A549 (cell line): ENCODE measurements at regions not wholly inside any gene's neighbourhood (a gene's known extent, or its start where the extent isn't known, plus 50 kb on each side); places are given as distances from the start of the nearest gene placed in this dataset.

Experiments
- ATAC-seq, 2 experiments: fragments of 200-7000 bp in 1 of 2; fragments of >200 bp in 1 of 2; cut with Nextera tagmentation in 1 of 2; cut with Tn5 transposase in 1 of 2; 3 replicates each; pipeline versions ENCODE4 v1.8.0 to v1.9.1; 2018 to 2020; ENCODE audit warnings: mild to moderate bottlenecking in 1 of 2, moderate library complexity in 1 of 2
- CTCF ChIA-PET: fragments of 300-600 bp; sonication (Branson Sonifier 250); formaldehyde crosslinking; extraction: SDS; loops from one replicate; lab custom pipeline; 2021; ENCODE audit warnings: antibody characterized with exemption, inconsistent platforms; lab: Yijun Ruan, JAX
- POLR2A ChIA-PET: fragments of 350-600 bp; formaldehyde crosslinking; extraction: SDS; loops from one replicate; lab custom pipeline; 2021; ENCODE audit warnings: antibody characterized with exemption, inconsistent platforms; lab: Yijun Ruan, JAX
- DNase-seq, 2 experiments: peaks; one replicate each; pipeline versions ENCODE4 v3.0.0 to v3.0.0-alpha.2; 2011 to 2016; ENCODE audit warnings: low read depth in 1 of 2, low spot score in 1 of 2
- FAIRE-seq: peaks from 2 replicates; lab custom pipeline; 2011; peaks lifted over from hg19 to GRCh38; lab: Jason Lieb, UNC
- H3K27ac ChIP-seq, 2 experiments: fragments of >200 bp; sonication (Bioruptor Twin); formaldehyde crosslinking; 3 replicates each; pipeline ENCODE4 v1.5.1; 2016 to 2017
- H3K4me1 ChIP-seq: fragments of >200 bp; sonication (Bioruptor Twin); formaldehyde crosslinking; 3 replicates; pipeline ENCODE4 v1.6.1; 2016
- H3K4me2 ChIP-seq: fragments of >200 bp; sonication (Bioruptor Twin); formaldehyde crosslinking; 3 replicates; pipeline ENCODE4 v1.6.1; 2016
- H3K4me3 ChIP-seq: fragments of >200 bp; sonication (Bioruptor Twin); formaldehyde crosslinking; 3 replicates; pipeline ENCODE4 v1.5.1; 2016
- H3K9me3 ChIP-seq: fragments of >200 bp; sonication (Bioruptor Twin); formaldehyde crosslinking; 3 replicates; pipeline ENCODE4 v1.6.1; 2016
- CBX2 ChIP-seq: fragments of 200-600 bp; sonication (generic); IDR thresholded peaks from 2 replicates; pipeline ENCODE4 v1.6.1; 2016; ENCODE audit warnings: low read depth, mild to moderate bottlenecking, borderline replicate concordance
- CEBPB ChIP-seq, 2 experiments: fragments of >200 bp in 1 of 2; sonication (Bioruptor Twin) in 1 of 2; formaldehyde crosslinking in 1 of 2; IDR thresholded peaks; 2 replicates each; pipeline ENCODE4 v1.6.1; 2012 to 2016
- EP300 ChIP-seq, 2 experiments: fragments of >200 bp; sonication (Bioruptor Twin); formaldehyde crosslinking; IDR thresholded peaks; 2 replicates in 1 of 2; 3 replicates in 1 of 2; pipeline ENCODE4 v1.6.1; 2016 to 2017
- FOSB ChIP-seq: fragments of 250-450 bp; sonication (Bioruptor Pico); IDR thresholded peaks from 2 replicates; pipeline ENCODE4 v1.5.0; 2020; ENCODE audit warnings: mild to moderate bottlenecking, moderate library complexity
- FOSL2 ChIP-seq, 2 experiments: fragments of 450-650 bp in 1 of 2; fragments of >200 bp in 1 of 2; sonication (Bioruptor Twin) in 1 of 2; formaldehyde crosslinking; IDR thresholded peaks; 2 replicates each; pipeline versions ENCODE4 v1.5.0 to v1.6.1; 2016 to 2020; ENCODE audit warnings: mild to moderate bottlenecking in 1 of 2, moderate library complexity in 1 of 2
- FOXS1 ChIP-seq: fragments of 250-450 bp; sonication (Bioruptor Pico); IDR thresholded peaks from 2 replicates; pipeline ENCODE4 v1.5.0; 2020; ENCODE audit warnings: mild to moderate bottlenecking, moderate library complexity
- HDAC2 ChIP-seq: fragments of 200-600 bp; sonication (generic); IDR thresholded peaks from 2 replicates; pipeline ENCODE4 v1.6.1; 2016
- HOXA7 ChIP-seq: fragments of 250-450 bp; sonication (Bioruptor Pico); IDR thresholded peaks from 2 replicates; pipeline ENCODE4 v1.5.0; 2020; ENCODE audit warnings: mild to moderate bottlenecking, moderate library complexity
- HOXB13 ChIP-seq: fragments of 250-450 bp; sonication (Bioruptor Pico); IDR thresholded peaks from 2 replicates; pipeline ENCODE4 v1.5.0; 2020; ENCODE audit warnings: low read depth, mild to moderate bottlenecking, moderate library complexity
- JUNB ChIP-seq: fragments of >200 bp; sonication (Bioruptor Twin); formaldehyde crosslinking; IDR thresholded peaks from 2 replicates; pipeline ENCODE4 v1.6.1; 2016
- KDM5A ChIP-seq: fragments of 200-600 bp; sonication (generic); IDR thresholded peaks from 2 replicates; pipeline ENCODE4 v1.6.1; 2016; ENCODE audit warnings: antibody characterized with exemption, mild to moderate bottlenecking
- MAFK ChIP-seq: fragments of 450-650 bp; IDR thresholded peaks from 2 replicates; pipeline ENCODE4 v1.6.1; 2014; ENCODE audit not compliant: partially characterized antibody
- NFE2L2 ChIP-seq: fragments of 150-350 bp; conservative IDR thresholded peaks from 2 replicates; pipeline ENCODE4 v1.6.1; 2014; ENCODE audit warnings: low read length
- POLR2AphosphoS2 ChIP-seq: conservative IDR thresholded peaks from 2 replicates; pipeline ENCODE4 v1.6.1; 2012; ENCODE audit warnings: low read length, improper control_type of control experiment, inconsistent platforms
- RNF2 ChIP-seq: fragments of 200-600 bp; sonication (generic); IDR thresholded peaks from 2 replicates; pipeline ENCODE4 v1.6.1; 2016; ENCODE audit warnings: low read depth, mild to moderate bottlenecking, antibody characterized with exemption, moderate library complexity, borderline replicate concordance
- SMC3 ChIP-seq: fragments of >200 bp; sonication (Bioruptor Twin); formaldehyde crosslinking; IDR thresholded peaks from 3 replicates; pipeline ENCODE4 v1.6.1; 2018; ENCODE audit warnings: inconsistent platforms
- SREBF2 ChIP-seq: fragments of 450-650 bp; IDR thresholded peaks from 2 replicates; pipeline ENCODE4 v1.6.1; 2014; ENCODE audit warnings: mild to moderate bottlenecking, moderate library complexity
- ZC3H11A ChIP-seq: fragments of 450-650 bp; IDR thresholded peaks from 2 replicates; pipeline ENCODE4 v1.6.1; 2014; ENCODE audit warnings: antibody characterized with exemption, mild to moderate bottlenecking
- ZFP36 ChIP-seq: fragments of 450-650 bp; IDR thresholded peaks from 2 replicates; pipeline ENCODE4 v1.6.1; 2014; ENCODE audit warnings: borderline replicate concordance; ENCODE audit not compliant: partially characterized antibody
- WGBS: methylation state at CpG from one replicate; pipeline ENCODE4 v1.1.6; 2017; ENCODE audit errors: missing lambda C conversion rate; 5-methylcytosine and 5-hydroxymethylcytosine counted together
- TF ChIP-seq, protein P1 (sequence below): fragments of 250-450 bp; sonication (Bioruptor Pico); IDR thresholded peaks from 2 replicates; pipeline ENCODE4 v1.5.0; 2021; ENCODE audit warnings: mild to moderate bottlenecking, moderate library complexity, borderline replicate concordance
- TF ChIP-seq, protein P2 (sequence below): IDR thresholded peaks from 2 replicates; pipeline ENCODE4 v1.6.1; 2012

DNA sequence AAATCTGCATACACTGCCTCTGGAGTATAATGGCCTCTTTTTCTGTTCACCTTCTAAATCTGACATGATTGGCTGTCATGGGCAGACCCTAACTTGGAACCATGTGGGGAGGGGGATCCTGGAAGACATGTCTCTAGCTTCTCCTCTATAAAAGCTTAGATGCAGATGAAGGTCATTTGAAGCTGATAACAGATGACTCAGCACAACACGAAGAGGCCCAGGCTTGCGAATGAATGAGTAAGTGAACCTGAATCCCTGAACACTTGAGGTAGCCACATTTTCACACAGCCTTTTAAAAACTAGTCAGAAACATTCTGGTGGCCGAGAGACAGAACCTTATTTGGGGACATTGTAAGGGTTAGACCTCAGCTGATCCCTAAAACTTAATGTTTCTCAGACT is 282.6 kb downstream of the ELAVL2 start:
- Histone ChIP-seq H3K27ac (no peak overlapping the region), H3K4me3 (no peak overlapping the region), H3K4me2 (no peak overlapping the region), H3K9me3 (no peaks in the 10 kb centered on the region), H3K4me1 (no peaks in the 10 kb centered on the region)
- TF ChIP-seq NFE2L2 (0 out of 2 replicates have a peak, but pooled peaks have one; percentile 42), MAFK (peak; percentile 82), CEBPB (IDR thresholded peaks at IDR 0.05) (no peak)
- no peak for FAIRE-seq
- WGBS, result 29% methylated on average over 3 of the region's 3 CpGs
- ChIA-PET CTCF (no interaction called here), POLR2A (no interaction called here)
- peak in 1 of 2 experiments; percentile 6 for DNase-seq
- no peak for ATAC-seq

DNA sequence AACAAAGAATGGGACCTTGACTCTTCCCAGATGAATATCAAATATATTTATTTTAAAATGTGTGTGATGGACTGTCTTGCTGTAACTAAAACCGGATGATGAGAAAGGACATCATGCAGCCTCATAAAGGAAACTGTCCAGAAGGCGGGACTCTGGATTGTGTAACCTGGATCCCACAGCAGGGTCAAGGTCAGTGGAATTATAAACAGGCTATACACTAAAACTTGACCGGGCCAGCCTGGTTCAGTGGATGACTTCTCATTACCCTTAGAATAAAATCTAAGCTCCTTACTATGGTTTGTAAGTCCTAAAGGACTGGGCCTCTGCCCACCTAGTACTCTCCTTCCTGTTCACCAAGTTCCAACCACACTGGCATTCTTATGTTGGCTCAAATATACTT is 280.3 kb downstream of the ELAVL2 start:
- no peak overlapping the region for H3K4me3 ChIP-seq
- no peaks in the 10 kb centered on the region for H3K4me1 ChIP-seq
- TF ChIP-seq FOXS1 (CRISPR knock-in tag) (no peak), SMC3 (no peak), HDAC2 (no peak), HOXB13 (CRISPR knock-in tag) (no peak), FOSL2 (IDR thresholded peaks at IDR 0.05) (no peak), FOSL2 (CRISPR knock-in tag; IDR thresholded peaks at IDR 0.05) (no peak), HOXA7 (CRISPR knock-in tag) (no peak), CBX2 (no peak), FOSB (CRISPR knock-in tag) (no peak), JUNB (no peak), NFE2L2 (no peak), ZC3H11A (no peak), ZFP36 (no peak), SREBF2 (no peak), POLR2AphosphoS2 (no peak), EP300 (IDR thresholded peaks at IDR 0.05) (no peak), KDM5A (no peak), RNF2 (no peak)
- TF ChIP-seq, protein P1, sequence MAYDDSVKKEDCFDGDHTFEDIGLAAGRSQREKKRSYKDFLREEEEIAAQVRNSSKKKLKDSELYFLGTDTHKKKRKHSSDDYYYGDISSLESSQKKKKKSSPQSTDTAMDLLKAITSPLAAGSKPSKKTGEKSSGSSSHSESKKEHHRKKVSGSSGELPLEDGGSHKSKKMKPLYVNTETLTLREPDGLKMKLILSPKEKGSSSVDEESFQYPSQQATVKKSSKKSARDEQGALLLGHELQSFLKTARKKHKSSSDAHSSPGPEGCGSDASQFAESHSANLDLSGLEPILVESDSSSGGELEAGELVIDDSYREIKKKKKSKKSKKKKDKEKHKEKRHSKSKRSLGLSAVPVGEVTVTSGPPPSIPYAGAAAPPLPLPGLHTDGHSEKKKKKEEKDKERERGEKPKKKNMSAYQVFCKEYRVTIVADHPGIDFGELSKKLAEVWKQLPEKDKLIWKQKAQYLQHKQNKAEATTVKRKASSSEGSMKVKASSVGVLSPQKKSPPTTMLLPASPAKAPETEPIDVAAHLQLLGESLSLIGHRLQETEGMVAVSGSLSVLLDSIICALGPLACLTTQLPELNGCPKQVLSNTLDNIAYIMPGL (CRISPR knock-in tag), result no peak
- TF ChIP-seq, protein P2, sequence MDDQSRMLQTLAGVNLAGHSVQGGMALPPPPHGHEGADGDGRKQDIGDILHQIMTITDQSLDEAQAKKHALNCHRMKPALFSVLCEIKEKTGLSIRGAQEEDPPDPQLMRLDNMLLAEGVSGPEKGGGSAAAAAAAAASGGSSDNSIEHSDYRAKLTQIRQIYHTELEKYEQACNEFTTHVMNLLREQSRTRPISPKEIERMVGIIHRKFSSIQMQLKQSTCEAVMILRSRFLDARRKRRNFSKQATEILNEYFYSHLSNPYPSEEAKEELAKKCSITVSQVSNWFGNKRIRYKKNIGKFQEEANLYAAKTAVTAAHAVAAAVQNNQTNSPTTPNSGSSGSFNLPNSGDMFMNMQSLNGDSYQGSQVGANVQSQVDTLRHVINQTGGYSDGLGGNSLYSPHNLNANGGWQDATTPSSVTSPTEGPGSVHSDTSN, result no peak
- ATAC-seq (no peak), DNase-seq (no peak), FAIRE-seq (no peak)
- ChIA-PET CTCF (no interaction called here), POLR2A (no interaction called here)
- WGBS, result 40% methylated on average over 3 of the region's 3 CpGs
- no peak overlapping the region for H3K4me2 ChIP-seq
- H3K27ac ChIP-seq, result no peak overlapping the region
- H3K9me3 ChIP-seq, result no peaks in the 10 kb centered on the region

DNA sequence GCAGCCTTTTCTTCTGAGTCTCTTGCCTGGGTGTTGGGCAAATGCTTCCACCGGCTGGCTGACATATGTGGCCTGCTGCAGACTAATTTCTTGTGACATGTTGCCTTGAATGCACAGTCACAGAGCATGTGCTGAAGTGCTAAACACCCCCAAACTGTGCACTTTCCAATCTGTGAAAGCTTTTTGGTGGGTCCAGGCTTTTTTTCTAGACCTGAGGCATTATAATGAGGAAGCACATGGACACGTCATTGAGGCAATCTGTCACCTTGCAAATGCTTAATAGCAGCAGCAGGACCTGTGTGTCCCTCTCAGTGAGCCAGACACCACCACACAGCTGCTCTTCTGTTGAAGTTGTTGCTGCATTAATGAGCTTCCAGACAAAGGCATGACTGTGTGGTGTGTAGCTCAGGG is 274.7 kb downstream of the ELAVL2 start:
- no peak for TF ChIP-seq JUNB
- no peak overlapping the region for H3K4me2 ChIP-seq
- CTCF ChIA-PET, result no interaction called here
- DNase-seq (no peak), FAIRE-seq (no peak), ATAC-seq (no peak)
- H3K4me1 ChIP-seq, result no peaks in the 10 kb centered on the region
- H3K27ac ChIP-seq, result no peak overlapping the region
- POLR2A ChIA-PET, result no interaction called here
- H3K4me3 ChIP-seq, result no peak overlapping the region
- H3K9me3 ChIP-seq, result no peaks in the 10 kb centered on the region
- WGBS, result 5% methylated on average over 2 of the region's 2 CpGs
